ENCODE measurements at regions not wholly inside any gene's neighbourhood (a gene's known extent, or its start where the extent isn't known, plus 50 kb on each side); places are given as distances from the start of the nearest gene placed in this dataset.

DNA sequence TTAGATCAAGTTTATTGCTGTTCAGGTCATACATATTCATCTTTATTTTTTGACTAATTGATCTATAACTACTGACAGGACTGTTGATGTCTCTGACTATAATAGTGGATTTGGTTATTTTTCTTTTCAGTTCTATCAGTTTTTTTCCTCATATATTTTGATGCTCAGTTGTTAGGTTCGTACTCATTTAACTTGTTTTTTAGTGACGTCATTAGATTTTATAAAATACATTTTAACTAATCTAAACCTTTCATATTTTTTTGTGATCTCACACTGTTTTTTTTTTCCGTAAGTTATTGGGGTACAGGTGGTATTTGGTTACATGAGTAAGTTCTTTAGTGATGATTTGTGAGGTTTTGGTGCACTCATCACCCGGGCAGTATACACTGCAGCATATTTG lies 841.2 kb upstream of the FBXO33 start:
- TF ChIP-seq GABPA (IDR thresholded peaks at IDR 0.05 in 1 of 2, conservative IDR thresholded peaks at IDR 0.05 in 1 of 2) (no peak), REST (IDR thresholded peaks at IDR 0.05) (no peak), ZBTB33 (IDR thresholded peaks at IDR 0.05) (no peak), HNF4G (IDR thresholded peaks at IDR 0.05) (no peak), NR2F2 (IDR thresholded peaks at IDR 0.05) (no peak), JUND (IDR thresholded peaks at IDR 0.05) (no peak), RAD21 (IDR thresholded peaks at IDR 0.05) (no peak), EGR1 (IDR thresholded peaks at IDR 0.05; ENCODE audit: low read depth in 2 of 2) (no peak), FOXA1 (IDR thresholded peaks at IDR 0.05) (no peak)
- H3K27ac ChIP-seq (ENCODE audit: low read depth in 1 of 2, low read length in 2 of 2) = no peak overlapping the region
- H3K4me1 ChIP-seq (ENCODE audit: control insufficient read depth in 4 of 4, insufficient read depth in 4 of 4, low read length in 3 of 4) = no peaks in the 10 kb centered on the region
- no peaks in the 10 kb centered on the region for H3K27me3 ChIP-seq (ENCODE audit: control insufficient read depth in 4 of 4, insufficient read depth in 4 of 4, low read length in 3 of 4)
- WGBS = 76% methylated on average over 4 of the region's 4 CpGs
- no peak overlapping the region for H3K9ac ChIP-seq (ENCODE audit: low read depth in 1 of 2, low read length in 2 of 2)
- DNase-seq (ENCODE audit: low spot score) = no peak
- H3K9me3 ChIP-seq (ENCODE audit: control insufficient read depth in 4 of 4, low read length in 3 of 4) = no peaks in the 10 kb centered on the region
- H3K36me3 ChIP-seq (ENCODE audit: control insufficient read depth in 4 of 4, insufficient read depth in 3 of 4, low read depth in 1 of 4, low read length in 3 of 4) = no peaks in the 10 kb centered on the region
- H3K4me3 ChIP-seq (ENCODE audit: low read depth in 1 of 3, low read length in 3 of 3) = no peak overlapping the region

DNA sequence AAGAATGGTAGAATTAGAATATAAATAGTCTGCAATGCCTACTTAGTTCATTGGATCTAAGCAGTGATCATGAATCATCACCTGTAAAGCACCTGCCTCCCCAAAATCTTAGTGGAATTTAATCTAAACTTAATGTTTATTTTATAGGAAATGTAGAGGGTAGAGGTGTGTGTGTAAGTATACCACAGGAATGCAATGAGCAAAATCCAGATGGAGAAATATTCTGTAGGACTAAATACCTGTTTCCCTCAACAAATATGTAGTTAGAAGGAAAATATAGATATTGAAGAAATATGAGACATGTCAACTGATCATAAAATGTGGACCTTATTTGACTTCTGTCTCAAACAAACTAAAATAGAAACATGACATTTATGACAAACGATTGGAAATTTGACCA lies 839.2 kb upstream of the FBXO33 start:
- Histone ChIP-seq H3K9ac (ENCODE audit: low read depth in 1 of 2, low read length in 2 of 2) (no peak overlapping the region), H3K4me1 (ENCODE audit: control insufficient read depth in 4 of 4, insufficient read depth in 4 of 4, low read length in 3 of 4) (no peaks in the 10 kb centered on the region), H3K4me3 (ENCODE audit: low read depth in 1 of 3, low read length in 3 of 3) (no peak overlapping the region), H3K9me3 (ENCODE audit: control insufficient read depth in 4 of 4, low read length in 3 of 4) (no peaks in the 10 kb centered on the region), H3K27me3 (ENCODE audit: control insufficient read depth in 4 of 4, insufficient read depth in 4 of 4, low read length in 3 of 4) (no peaks in the 10 kb centered on the region), H3K36me3 (ENCODE audit: control insufficient read depth in 4 of 4, insufficient read depth in 3 of 4, low read depth in 1 of 4, low read length in 3 of 4) (no peaks in the 10 kb centered on the region), H3K27ac (ENCODE audit: low read depth in 1 of 2, low read length in 2 of 2) (no peak overlapping the region)
- DNase-seq (ENCODE audit: low spot score) = no peak
- WGBS = 77% methylated on average over 1 of the region's 1 CpG
- no peak for TF ChIP-seq FOXA1 (IDR thresholded peaks at IDR 0.05)
- no peak for TF ChIP-seq RAD21 (IDR thresholded peaks at IDR 0.05)
- no peak for TF ChIP-seq HNF4A (conservative IDR thresholded peaks at IDR 0.05)
- no peak for TF ChIP-seq FOXA2 (IDR thresholded peaks at IDR 0.05)
- no peak for TF ChIP-seq RXRA (IDR thresholded peaks at IDR 0.05)

GRCh38 chr14:40269436-40269835 lies 837.2 kb upstream of the FBXO33 start:
- Histone ChIP-seq H3K4me3 (ENCODE audit: low read depth in 1 of 3, low read length in 3 of 3) (no peak overlapping the region), H3K36me3 (ENCODE audit: control insufficient read depth in 4 of 4, insufficient read depth in 3 of 4, low read depth in 1 of 4, low read length in 3 of 4) (no peaks in the 10 kb centered on the region), H3K27ac (ENCODE audit: low read depth in 1 of 2, low read length in 2 of 2) (no peak overlapping the region), H3K27me3 (ENCODE audit: control insufficient read depth in 4 of 4, insufficient read depth in 4 of 4, low read length in 3 of 4) (no peaks in the 10 kb centered on the region), H3K9me3 (ENCODE audit: control insufficient read depth in 4 of 4, low read length in 3 of 4) (no peaks in the 10 kb centered on the region), H3K9ac (ENCODE audit: low read depth in 1 of 2, low read length in 2 of 2) (no peak overlapping the region), H3K4me1 (ENCODE audit: control insufficient read depth in 4 of 4, insufficient read depth in 4 of 4, low read length in 3 of 4) (no peaks in the 10 kb centered on the region)
- no peak for TF ChIP-seq YY1 (IDR thresholded peaks at IDR 0.05)
- TF ChIP-seq ATF3 (IDR thresholded peaks at IDR 0.05) = no peak
- TF ChIP-seq FOXA1 (IDR thresholded peaks at IDR 0.05) = no peak
- no peak for TF ChIP-seq ZBTB33 (IDR thresholded peaks at IDR 0.05)
- TF ChIP-seq GABPA (IDR thresholded peaks at IDR 0.05 in 1 of 2, conservative IDR thresholded peaks at IDR 0.05 in 1 of 2) = no peak
- no peak for TF ChIP-seq JUND (IDR thresholded peaks at IDR 0.05)
- 81% methylated on average over 2 of the region's 2 CpGs for whole genome bisulfite sequencing
- no peak for DNase-seq (ENCODE audit: low spot score)
